ENCODE measurements at regions not wholly inside any gene's neighbourhood (a gene's known extent, or its start where the extent isn't known, plus 50 kb on each side); places are given as distances from the start of the nearest gene placed in this dataset.

- TF ChIP-seq POLR2A (IDR thresholded peaks at IDR 0.05), result no peak
- TF ChIP-seq CTCF (IDR thresholded peaks at IDR 0.05), result no peak
Observed at GRCh38 chr4:116665716-116666115, 419.7 kb downstream of the TRAM1L1 start.

Data from heart left ventricle (tissue), 13 donors.